GM18909 (cell line): ENCODE measurements at regions not wholly inside any gene's neighbourhood (a gene's known extent, or its start where the extent isn't known, plus 50 kb on each side); places are given as distances from the start of the nearest gene placed in this dataset.
"Not testable (repeated sequence)": the region's sequence is repeated elsewhere in the genome, so short reads cannot be mapped to it uniquely, and the experiment has no call there.

Source experiments
- ATAC-seq: cut with Tn5 transposase; IDR thresholded peaks from one replicate; pipeline ENCODE4 v1.9.1; 2021; ENCODE audit warnings: mild to moderate bottlenecking; ENCODE audit not compliant: unreplicated experiment, poor library complexity

GRCh38 chr3:8380904-8381704 lies 120.5 kb upstream of the LMCD1 start:
- ATAC-seq: no peak

- ATAC-seq: no peak
Measured at GRCh38 chr3:8385848-8386620, 115.6 kb upstream of the LMCD1 start.

GRCh38 chr3:8387571-8387970 lies 114.1 kb upstream of the LMCD1 start:
- ATAC-seq: no peak

GRCh38 chr3:8399686-8400085 lies 101.9 kb upstream of the LMCD1 start:
- ATAC-seq: no peak

- no peak for ATAC-seq
Measured at GRCh38 chr3:8400911-8401310, 100.7 kb upstream of the LMCD1 start.

- ATAC-seq: no peak
Measured at GRCh38 chr3:8403996-8404395, 97.6 kb upstream of the LMCD1 start.

- ATAC-seq: no peak
Measured at GRCh38 chr3:8405144-8405543, 96.5 kb upstream of the LMCD1 start.

GRCh38 chr3:8406479-8406878 lies 95.1 kb upstream of the LMCD1 start:
- no peak for ATAC-seq

- ATAC-seq: no peak
Measured at GRCh38 chr3:8413337-8413926, 88.2 kb upstream of the LMCD1 start.

- no peak for ATAC-seq
Measured at GRCh38 chr3:8416965-8417364, 84.7 kb upstream of the LMCD1 start.

GRCh38 chr3:8420612-8421011 lies 81.0 kb upstream of the LMCD1 start:
- no peak for ATAC-seq

GRCh38 chr3:8421267-8421666 lies 80.4 kb upstream of the LMCD1 start:
- no peak for ATAC-seq

GRCh38 chr3:8421711-8422110 lies 79.9 kb upstream of the LMCD1 start:
- ATAC-seq: no peak

GRCh38 chr3:8423307-8423706 lies 78.3 kb upstream of the LMCD1 start:
- ATAC-seq: no peak

GRCh38 chr3:8424281-8424680 lies 77.3 kb upstream of the LMCD1 start:
- ATAC-seq: no peak

GRCh38 chr3:8436661-8437287 lies 64.8 kb upstream of the LMCD1 start:
- ATAC-seq: no peak

GRCh38 chr3:8438507-8439079 lies 63.0 kb upstream of the LMCD1 start:
- no peak for ATAC-seq

GRCh38 chr3:8440142-8440541 lies 61.5 kb upstream of the LMCD1 start:
- not testable (repeated sequence) for ATAC-seq

GRCh38 chr3:8441969-8442559 lies 59.6 kb upstream of the LMCD1 start:
- no peak for ATAC-seq

GRCh38 chr3:8442993-8443650 lies 58.5 kb upstream of the LMCD1 start:
- ATAC-seq: no peak
